Stomach (tissue), 4 donors: ENCODE measurements at regions not wholly inside any gene's neighbourhood (a gene's known extent, or its start where the extent isn't known, plus 50 kb on each side); places are given as distances from the start of the nearest gene placed in this dataset.

Experiments used
- CTCF ChIP-seq, 7 experiments: fragments of 450-650 bp in 4 of 7; fragments of 200-600 bp in 3 of 7; sonication (generic) in 3 of 7; IDR thresholded peaks; one replicate each; pipeline ENCODE4 v1.5.1; 2016 to 2019; ENCODE audit warnings: antibody characterized with exemption in 7 of 7, control low read depth in 2 of 7, mild to moderate bottlenecking in 1 of 7
- EP300 ChIP-seq: sonication (generic); formaldehyde crosslinking; IDR thresholded peaks from one replicate; pipeline ENCODE4 v1.6.1; 2017; ENCODE audit warnings: antibody characterized with exemption
- POLR2A ChIP-seq, 4 donors: fragments of 450-650 bp; IDR thresholded peaks; one replicate each; pipeline ENCODE4 v1.6.1; 2016; ENCODE audit warnings: antibody characterized with exemption in 4 of 4, control low read depth in 2 of 4, mild to moderate bottlenecking in 1 of 4, moderate library complexity in 1 of 4
- POLR2AphosphoS5 ChIP-seq, 3 donors: sonication (generic); formaldehyde crosslinking; IDR thresholded peaks; one replicate each; pipeline ENCODE4 v1.6.1; 2016; ENCODE audit warnings: antibody characterized with exemption in 3 of 3

- TF ChIP-seq CTCF (IDR thresholded peaks at IDR 0.05) (no peak), POLR2A (IDR thresholded peaks at IDR 0.05) (no peak), POLR2AphosphoS5 (IDR thresholded peaks at IDR 0.05) (no peak), EP300 (no peak)
Observed at GRCh38 chr11:71343828-71344400, 91.5 kb upstream of the SHANK2 start.
